ENCODE measurements at regions not wholly inside any gene's neighbourhood (a gene's known extent, or its start where the extent isn't known, plus 50 kb on each side); places are given as distances from the start of the nearest gene placed in this dataset.

- TF ChIP-seq CTCF (IDR thresholded peaks at IDR 0.05) (no peak), EZH2 (IDR thresholded peaks at IDR 0.05; ENCODE audit: borderline replicate concordance, insufficient read depth, low read depth, low read length, poor library complexity, severe bottlenecking) (no peak)
Measured at GRCh38 chr5:99045871-99046270, 117.1 kb upstream of the CHD1 start.

Measured in B cell (primary cell).